LNCAP (cell line): ENCODE measurements at regions not wholly inside any gene's neighbourhood (a gene's known extent, or its start where the extent isn't known, plus 50 kb on each side); places are given as distances from the start of the nearest gene placed in this dataset.

Experiments
- CTCF ChIP-seq: fragments of 450-650 bp; IDR thresholded peaks from 2 replicates; pipeline ENCODE4 v1.5.1; 2017; ENCODE audit warnings: mild to moderate bottlenecking

GRCh38 chr21:24545807-24546361, 1061.4 kb downstream of the MRPL39 start:
- TF ChIP-seq CTCF: no peak

DNA sequence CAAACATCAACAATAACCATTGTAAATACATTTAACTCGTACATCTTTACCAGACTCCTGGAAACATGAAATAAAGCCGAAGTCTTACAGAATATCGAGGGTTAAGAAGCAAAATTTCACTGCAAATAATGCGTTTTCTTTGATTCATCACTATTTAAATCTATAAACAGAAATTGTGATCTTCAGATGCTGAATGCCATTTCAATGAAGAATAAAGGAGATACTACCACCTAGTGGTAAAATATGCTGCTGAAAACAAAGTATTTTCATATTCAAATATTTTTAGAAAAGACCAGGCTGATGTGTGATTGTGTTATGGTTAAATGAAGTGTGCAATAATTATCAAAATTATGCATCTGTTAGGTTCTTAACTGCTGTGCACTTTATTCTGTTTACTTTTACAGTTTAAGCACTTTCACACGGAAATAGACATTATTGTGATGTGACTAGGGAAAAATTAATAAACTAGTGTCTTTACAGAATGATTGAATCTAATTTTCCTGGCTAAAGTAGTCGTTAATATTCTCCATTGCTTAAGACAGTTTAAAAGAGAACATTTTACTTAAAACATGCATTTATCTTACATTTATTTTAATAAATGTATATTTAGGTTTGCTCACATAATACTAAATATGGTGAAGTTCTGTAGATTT, 1093.1 kb downstream of the MRPL39 start:
- TF ChIP-seq CTCF: peak; percentile 62

DNA sequence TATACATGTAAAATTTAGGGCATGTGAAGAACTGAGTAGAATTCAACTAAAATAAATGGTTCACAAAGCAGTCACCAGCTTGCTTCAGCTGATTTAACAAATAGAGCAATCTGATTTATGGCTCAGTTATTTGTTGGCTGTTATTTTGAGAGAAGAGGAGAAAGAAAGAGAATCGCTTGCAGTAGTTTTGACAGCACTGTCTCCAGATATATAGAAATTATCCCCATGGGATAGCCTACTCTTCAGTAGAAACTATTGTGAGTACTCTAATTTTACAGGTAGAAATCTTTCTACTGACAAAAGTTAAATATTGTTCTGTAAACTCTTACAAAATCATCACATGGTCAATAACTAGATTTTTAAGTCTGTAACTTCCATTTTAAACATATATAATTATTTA, 1098.2 kb downstream of the MRPL39 start:
- no peak for TF ChIP-seq CTCF

GRCh38 chr21:24486973-24487372, 1120.3 kb downstream of the MRPL39 start:
- no peak for TF ChIP-seq CTCF

DNA sequence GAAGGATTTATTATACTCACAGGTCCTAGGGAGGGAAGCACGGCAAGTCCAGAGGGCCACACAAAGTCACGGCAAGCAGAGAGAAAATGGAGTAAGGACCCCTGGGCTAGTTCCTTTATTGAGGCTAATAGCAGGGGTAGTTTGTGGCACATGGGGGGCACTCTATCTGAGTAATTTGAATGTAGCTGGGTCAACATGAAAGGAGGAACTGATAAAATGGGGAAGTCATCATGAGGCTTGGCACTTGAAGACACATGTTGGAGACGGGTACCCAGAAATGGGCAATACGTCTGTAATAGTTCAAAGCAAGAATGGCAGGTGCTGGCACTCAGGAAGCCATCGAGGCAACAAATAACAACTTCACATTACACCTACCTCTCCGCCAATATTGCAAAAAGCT, 1136.4 kb downstream of the MRPL39 start:
- TF ChIP-seq CTCF: no peak

DNA sequence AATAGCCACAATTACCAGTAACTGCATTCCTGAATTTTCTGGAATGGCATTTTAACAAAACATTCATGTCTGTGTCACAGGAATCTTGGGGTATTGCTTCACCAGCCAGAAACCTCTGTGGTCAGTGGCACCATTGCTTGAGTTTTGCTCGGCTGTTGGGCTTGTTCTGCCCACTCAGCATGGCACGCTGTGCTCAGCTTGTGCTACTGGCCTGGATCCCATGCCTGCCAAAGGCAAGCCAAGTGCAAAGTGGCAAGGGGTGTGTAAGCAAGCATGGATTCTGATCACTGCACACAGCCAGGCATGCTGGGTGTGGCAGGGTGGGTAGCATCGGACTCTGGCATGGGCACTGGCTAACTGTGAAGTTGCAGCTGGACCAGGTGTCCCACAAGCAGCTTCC, 1150.9 kb downstream of the MRPL39 start:
- TF ChIP-seq CTCF: no peak

- no peak for TF ChIP-seq CTCF
Observed at GRCh38 chr21:24450119-24450518, 1157.2 kb downstream of the MRPL39 start.

DNA sequence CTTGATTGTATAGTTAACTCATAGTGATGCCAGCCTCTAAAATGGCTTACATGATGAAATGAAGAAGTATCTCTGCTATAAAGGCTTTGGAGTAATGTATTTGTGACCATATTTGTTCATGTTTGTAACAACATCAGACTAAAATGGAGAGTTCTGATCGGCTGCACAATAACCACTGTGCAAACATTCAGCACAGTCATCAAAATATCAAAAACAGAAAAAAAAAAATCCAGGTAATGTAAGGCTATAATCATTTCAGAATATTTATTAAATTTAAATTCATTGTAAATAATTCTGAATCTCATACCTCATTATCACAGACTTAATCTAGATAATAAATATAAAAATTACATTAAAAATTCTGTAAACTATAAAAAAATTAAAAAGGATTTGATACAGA, 1161.8 kb downstream of the MRPL39 start:
- no peak for TF ChIP-seq CTCF
